Bronchial epithelial cell (primary cell): ENCODE measurements at regions not wholly inside any gene's neighbourhood (a gene's known extent, or its start where the extent isn't known, plus 50 kb on each side); places are given as distances from the start of the nearest gene placed in this dataset.

Experiments
- DNase-seq: peaks from one replicate; pipeline ENCODE4 v3.0.0-alpha.2; 2010; ENCODE audit warnings: low read depth
- FAIRE-seq: peaks from 2 replicates; lab custom pipeline; 2011; peaks lifted over from hg19 to GRCh38; lab: Jason Lieb, UNC
- H3K27me3 ChIP-seq: 2 replicates; pipeline ENCODE4 v1.5.1; 2011; ENCODE audit warnings: low read length; ENCODE audit not compliant: control insufficient read depth, insufficient read depth
- H3K36me3 ChIP-seq: 2 replicates; pipeline ENCODE4 v1.5.1; 2011; ENCODE audit warnings: low read length; ENCODE audit not compliant: control insufficient read depth, insufficient read depth
- H3K4me3 ChIP-seq: 2 replicates; pipeline ENCODE4 v1.5.1; 2011; ENCODE audit warnings: mild to moderate bottlenecking, low read depth, low read length, control low read depth
- CTCF ChIP-seq: IDR thresholded peaks from 2 replicates; pipeline ENCODE4 v1.5.1; 2011; ENCODE audit warnings: mild to moderate bottlenecking, moderate library complexity, low read length, control low read depth, inconsistent platforms; ENCODE audit not compliant: insufficient read depth, severe bottlenecking

- DNase-seq (no peak), FAIRE-seq (no peak)
- no peak overlapping the region for H3K4me3 ChIP-seq
- no peak for TF ChIP-seq CTCF
- H3K27me3 ChIP-seq: no peaks in the 10 kb centered on the region
- no peaks in the 10 kb centered on the region for H3K36me3 ChIP-seq
These were observed 785.0 kb upstream of the MIR17HG start for GRCh38 chr13:90562443-90562842.

- no peaks in the 10 kb centered on the region for H3K36me3 ChIP-seq
- TF ChIP-seq CTCF: no peak
- H3K27me3 ChIP-seq: no peaks in the 10 kb centered on the region
- DNase-seq: no peak
- H3K4me3 ChIP-seq: no peak overlapping the region
- no peak for FAIRE-seq
These were observed 783.4 kb upstream of the MIR17HG start for GRCh38 chr13:90564096-90564495.

DNA sequence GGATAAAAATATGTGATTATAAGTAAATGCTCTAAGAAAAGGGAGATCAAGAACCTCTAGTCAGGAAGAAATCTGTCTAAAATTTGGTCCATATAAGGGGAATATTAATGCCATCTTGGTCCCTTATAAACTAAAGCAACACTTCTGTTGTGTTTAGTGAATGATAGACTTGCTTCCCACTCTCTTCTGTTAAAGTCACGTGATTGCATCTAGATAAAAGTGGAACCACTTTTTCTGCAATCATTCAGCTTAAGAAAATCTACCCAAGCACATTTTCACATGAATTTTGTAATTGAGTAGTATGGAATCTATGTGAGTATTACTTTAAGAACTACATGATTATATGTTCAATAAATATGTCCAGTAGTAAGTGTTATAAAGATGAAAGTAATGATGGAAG, 782.9 kb upstream of the MIR17HG start:
- H3K4me3 ChIP-seq: no peak overlapping the region
- FAIRE-seq (no peak), DNase-seq (no peak)
- no peak for TF ChIP-seq CTCF
- H3K27me3 ChIP-seq: no peaks in the 10 kb centered on the region
- no peaks in the 10 kb centered on the region for H3K36me3 ChIP-seq

GRCh38 chr13:90565985-90566713, 781.3 kb upstream of the MIR17HG start:
- Histone ChIP-seq H3K36me3 (no peaks in the 10 kb centered on the region), H3K27me3 (no peaks in the 10 kb centered on the region), H3K4me3 (no peak overlapping the region)
- no peak for TF ChIP-seq CTCF
- DNase-seq (no peak), FAIRE-seq (no peak)

GRCh38 chr13:90568165-90568564, 779.3 kb upstream of the MIR17HG start:
- DNase-seq: no peak
- TF ChIP-seq CTCF: no peak
- no peaks in the 10 kb centered on the region for H3K27me3 ChIP-seq
- H3K36me3 ChIP-seq: no peaks in the 10 kb centered on the region
- H3K4me3 ChIP-seq: no peak overlapping the region
- no peak for FAIRE-seq

DNA sequence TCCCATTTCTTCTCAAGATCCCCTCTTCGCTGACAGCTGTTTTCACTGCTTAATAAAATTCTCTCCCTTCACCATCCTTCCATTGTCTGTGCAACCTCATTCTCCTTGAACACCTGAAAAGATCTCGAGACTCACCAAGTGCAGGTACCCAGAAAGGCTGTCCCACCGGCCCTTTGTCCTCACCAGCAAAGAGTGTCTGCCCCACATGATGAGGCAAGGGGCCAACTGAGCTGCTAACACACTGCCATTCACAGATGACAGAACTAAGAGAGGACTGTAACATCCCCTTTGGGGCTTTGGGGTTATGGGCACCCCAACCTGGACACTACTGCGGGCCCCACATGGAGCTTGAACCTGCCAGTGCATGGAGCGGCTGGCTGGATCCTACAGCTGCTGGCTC, 771.4 kb upstream of the MIR17HG start:
- no peak for FAIRE-seq
- no peak for DNase-seq
- TF ChIP-seq CTCF: no peak
- Histone ChIP-seq H3K27me3 (no peaks in the 10 kb centered on the region), H3K4me3 (no peak overlapping the region), H3K36me3 (no peaks in the 10 kb centered on the region)
